ENCODE measurements at regions not wholly inside any gene's neighbourhood (a gene's known extent, or its start where the extent isn't known, plus 50 kb on each side); places are given as distances from the start of the nearest gene placed in this dataset.

DNA sequence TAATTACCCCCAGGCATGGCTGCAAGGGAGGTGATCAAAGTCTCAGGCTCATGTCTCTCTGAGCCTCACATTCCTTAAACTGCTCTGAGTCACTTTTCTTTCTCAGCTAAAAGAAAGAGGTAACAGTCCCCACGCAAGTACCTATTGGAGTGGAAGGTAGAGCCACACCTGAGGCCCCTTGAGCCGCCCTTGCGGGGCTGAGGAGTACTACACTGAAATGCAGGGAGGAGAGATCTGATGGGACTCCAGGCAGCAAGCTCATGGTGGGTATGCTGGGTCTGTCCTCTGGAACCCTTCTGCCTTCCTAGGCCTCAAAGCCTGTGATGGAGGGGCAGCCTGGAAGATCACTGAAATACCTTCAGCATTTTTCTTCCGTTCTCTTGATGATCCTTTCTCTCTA, 960.0 kb downstream of the DNAJB9 start:
- H3K9me3 ChIP-seq = no peaks in the 10 kb centered on the region
- H3K27me3 ChIP-seq = no peaks in the 10 kb centered on the region
- intact Hi-C loops (cut with DNase I) = no loop called here
- no peak overlapping the region for H3K4me3 ChIP-seq
- no peak for DNase-seq (ENCODE audit: extremely low spot score in 2 of 2)
- no peak overlapping the region for H3K27ac ChIP-seq
- no peaks in the 10 kb centered on the region for H3K36me3 ChIP-seq
- no peaks in the 10 kb centered on the region for H3K4me1 ChIP-seq
- TF ChIP-seq POLR2A (IDR thresholded peaks at IDR 0.05) = no peak
- TF ChIP-seq, protein P1, sequence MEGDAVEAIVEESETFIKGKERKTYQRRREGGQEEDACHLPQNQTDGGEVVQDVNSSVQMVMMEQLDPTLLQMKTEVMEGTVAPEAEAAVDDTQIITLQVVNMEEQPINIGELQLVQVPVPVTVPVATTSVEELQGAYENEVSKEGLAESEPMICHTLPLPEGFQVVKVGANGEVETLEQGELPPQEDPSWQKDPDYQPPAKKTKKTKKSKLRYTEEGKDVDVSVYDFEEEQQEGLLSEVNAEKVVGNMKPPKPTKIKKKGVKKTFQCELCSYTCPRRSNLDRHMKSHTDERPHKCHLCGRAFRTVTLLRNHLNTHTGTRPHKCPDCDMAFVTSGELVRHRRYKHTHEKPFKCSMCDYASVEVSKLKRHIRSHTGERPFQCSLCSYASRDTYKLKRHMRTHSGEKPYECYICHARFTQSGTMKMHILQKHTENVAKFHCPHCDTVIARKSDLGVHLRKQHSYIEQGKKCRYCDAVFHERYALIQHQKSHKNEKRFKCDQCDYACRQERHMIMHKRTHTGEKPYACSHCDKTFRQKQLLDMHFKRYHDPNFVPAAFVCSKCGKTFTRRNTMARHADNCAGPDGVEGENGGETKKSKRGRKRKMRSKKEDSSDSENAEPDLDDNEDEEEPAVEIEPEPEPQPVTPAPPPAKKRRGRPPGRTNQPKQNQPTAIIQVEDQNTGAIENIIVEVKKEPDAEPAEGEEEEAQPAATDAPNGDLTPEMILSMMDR (IDR thresholded peaks at IDR 0.05) = no peak
- TF ChIP-seq POLR2AphosphoS5 (IDR thresholded peaks at IDR 0.05; ENCODE audit: insufficient read depth in 1 of 2, low read depth in 1 of 2) = no peak

DNA sequence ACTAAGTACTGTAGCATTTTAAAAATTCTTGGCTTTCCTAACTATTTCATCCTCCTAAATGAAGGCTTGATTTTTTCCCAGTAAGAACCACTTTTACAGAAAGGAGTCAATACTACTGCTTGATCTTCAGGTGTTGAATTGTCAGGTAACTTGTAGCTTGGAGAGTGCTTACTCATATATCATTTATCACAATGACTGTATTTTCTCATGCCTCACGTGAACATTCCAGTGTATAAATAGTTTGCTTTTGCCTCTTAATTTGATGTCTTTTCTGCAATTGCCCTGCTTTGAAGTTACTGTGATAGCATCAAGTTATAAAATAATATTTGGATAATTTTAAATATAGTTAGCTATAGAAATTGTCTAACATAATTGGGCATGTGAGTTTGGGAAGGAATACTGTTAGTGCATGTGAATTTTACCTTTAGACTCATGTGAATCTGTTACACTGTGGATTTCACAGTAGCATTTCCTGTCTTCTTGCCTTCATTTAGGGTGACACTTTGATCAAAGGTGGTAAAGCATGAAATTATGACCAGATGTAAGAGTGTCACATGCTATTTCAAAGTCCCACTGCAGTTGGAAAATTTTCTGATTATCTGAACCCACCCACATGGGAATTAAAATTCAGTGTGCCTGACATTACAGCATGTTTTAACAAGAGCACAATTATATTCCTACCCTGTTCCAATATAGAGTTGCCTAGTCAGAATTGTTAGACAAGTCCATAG, 962.8 kb downstream of the DNAJB9 start:
- Histone ChIP-seq H3K27ac (no peak overlapping the region), H3K27me3 (no peaks in the 10 kb centered on the region), H3K4me3 (no peak overlapping the region), H3K36me3 (no peaks in the 10 kb centered on the region), H3K9me3 (no peaks in the 10 kb centered on the region), H3K4me1 (no peaks in the 10 kb centered on the region)
- TF ChIP-seq POLR2AphosphoS5 (IDR thresholded peaks at IDR 0.05; ENCODE audit: insufficient read depth in 1 of 2, low read depth in 1 of 2) (no peak), POLR2A (IDR thresholded peaks at IDR 0.05) (no peak)
- TF ChIP-seq, protein P1 (IDR thresholded peaks at IDR 0.05) = no peak
- intact Hi-C loops (cut with DNase I) = no loop called here
- no peak for DNase-seq (ENCODE audit: extremely low spot score in 2 of 2)

DNA sequence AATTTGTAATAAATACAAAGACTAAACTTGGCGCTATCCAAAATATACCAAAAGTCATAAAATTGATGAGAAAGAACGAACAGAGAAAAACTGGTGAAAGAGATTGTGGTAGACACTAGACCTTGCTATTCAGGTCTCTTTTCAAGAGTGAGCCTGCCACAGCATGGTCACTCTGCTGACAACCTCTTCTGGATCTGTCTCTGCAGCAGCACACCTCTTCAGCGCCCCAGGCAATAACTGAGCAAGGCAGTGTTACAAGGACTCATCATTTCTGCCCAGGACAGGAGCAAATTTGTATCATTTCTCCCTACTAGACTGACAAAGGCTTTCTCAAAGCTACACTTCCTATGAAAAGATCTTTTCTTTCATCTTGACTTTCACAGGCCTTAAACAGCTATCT, 976.0 kb downstream of the DNAJB9 start:
- H3K4me1 ChIP-seq = no peaks in the 10 kb centered on the region
- no peak overlapping the region for H3K4me3 ChIP-seq
- no peaks in the 10 kb centered on the region for H3K27me3 ChIP-seq
- H3K27ac ChIP-seq = no peak overlapping the region
- no peaks in the 10 kb centered on the region for H3K9me3 ChIP-seq
- H3K36me3 ChIP-seq = no peaks in the 10 kb centered on the region
- intact Hi-C loops (cut with DNase I) = no loop called here
- no peak for DNase-seq (ENCODE audit: extremely low spot score in 2 of 2)
- TF ChIP-seq, protein P1 (IDR thresholded peaks at IDR 0.05) = no peak
- TF ChIP-seq POLR2A (IDR thresholded peaks at IDR 0.05) = no peak
- TF ChIP-seq POLR2AphosphoS5 (IDR thresholded peaks at IDR 0.05; ENCODE audit: insufficient read depth in 1 of 2, low read depth in 1 of 2) = no peak

DNA sequence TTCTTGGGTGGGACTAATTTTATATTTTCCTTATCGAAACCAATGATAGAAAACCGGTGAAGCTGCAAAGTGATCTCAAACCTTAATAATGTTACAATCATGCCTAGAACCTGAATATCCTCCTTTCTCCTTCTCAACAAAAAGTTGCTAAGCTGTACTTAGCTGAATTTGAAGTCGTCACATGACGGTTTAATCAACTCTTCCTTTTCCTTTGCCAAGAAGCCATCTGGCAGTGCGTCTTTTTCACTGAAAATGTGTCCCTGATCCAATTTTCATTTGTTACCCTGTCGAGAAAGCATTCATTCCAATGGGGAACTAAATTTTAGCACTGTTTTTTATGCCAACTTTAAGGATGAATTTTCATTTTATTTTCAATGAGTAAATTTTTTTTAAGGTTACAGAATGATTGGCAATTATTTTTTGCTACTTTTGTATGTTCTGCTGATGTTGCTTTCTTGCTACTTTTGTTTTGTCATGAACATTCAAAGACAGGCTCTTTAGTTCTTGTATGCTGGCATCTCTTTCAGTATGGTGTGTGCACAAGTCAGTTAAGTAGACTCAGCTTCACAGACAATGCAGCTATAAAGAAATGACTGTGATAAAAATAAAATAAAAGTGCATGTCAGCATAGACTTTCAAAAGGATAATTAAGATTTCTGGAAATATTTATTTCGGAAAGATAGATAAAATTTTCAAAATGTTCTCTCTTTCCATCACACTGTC, 980.0 kb downstream of the DNAJB9 start:
- no peak overlapping the region for H3K27ac ChIP-seq
- H3K36me3 ChIP-seq = no peaks in the 10 kb centered on the region
- no peak overlapping the region for H3K4me3 ChIP-seq
- no peak for DNase-seq (ENCODE audit: extremely low spot score in 2 of 2)
- H3K4me1 ChIP-seq = no peaks in the 10 kb centered on the region
- H3K27me3 ChIP-seq = no peaks in the 10 kb centered on the region
- no peaks in the 10 kb centered on the region for H3K9me3 ChIP-seq
- TF ChIP-seq POLR2AphosphoS5 (IDR thresholded peaks at IDR 0.05; ENCODE audit: insufficient read depth in 1 of 2, low read depth in 1 of 2) (no peak), POLR2A (IDR thresholded peaks at IDR 0.05) (no peak)
- TF ChIP-seq, protein P1 (IDR thresholded peaks at IDR 0.05) = no peak
- intact Hi-C loops (cut with DNase I) = no loop called here

DNA sequence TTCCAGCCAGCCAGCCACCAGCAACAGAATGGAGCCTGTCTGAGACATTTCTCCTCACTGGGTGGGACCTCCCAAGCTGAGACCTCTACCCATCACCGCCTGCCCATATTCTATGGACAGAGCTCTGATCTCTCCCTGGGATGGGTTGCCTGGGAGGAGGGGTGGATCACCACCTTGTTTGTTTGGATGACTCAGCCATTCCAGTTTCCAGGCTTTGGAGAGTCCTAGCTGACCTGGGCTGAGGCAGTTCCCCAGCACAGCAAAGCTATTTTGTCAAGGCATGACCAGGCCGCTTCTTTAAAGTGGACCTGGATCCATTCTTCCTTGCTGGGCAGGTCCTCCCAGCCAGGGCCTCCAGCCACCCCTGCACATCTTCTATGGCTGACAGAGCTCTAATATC, 982.3 kb downstream of the DNAJB9 start:
- no peak overlapping the region for H3K27ac ChIP-seq
- no peaks in the 10 kb centered on the region for H3K4me1 ChIP-seq
- TF ChIP-seq POLR2A (IDR thresholded peaks at IDR 0.05) (no peak), POLR2AphosphoS5 (IDR thresholded peaks at IDR 0.05; ENCODE audit: insufficient read depth in 1 of 2, low read depth in 1 of 2) (no peak)
- TF ChIP-seq, protein P1 (IDR thresholded peaks at IDR 0.05) = no peak
- no peaks in the 10 kb centered on the region for H3K27me3 ChIP-seq
- DNase-seq (ENCODE audit: extremely low spot score in 2 of 2) = no peak
- H3K4me3 ChIP-seq = no peak overlapping the region
- no peaks in the 10 kb centered on the region for H3K9me3 ChIP-seq
- intact Hi-C loops (cut with DNase I) = no loop called here
- H3K36me3 ChIP-seq = no peaks in the 10 kb centered on the region
